HCT116 (cell line): ENCODE measurements at regions not wholly inside any gene's neighbourhood (a gene's known extent, or its start where the extent isn't known, plus 50 kb on each side); places are given as distances from the start of the nearest gene placed in this dataset.

Experiments used
- ATAC-seq: fragments of 200-7000 bp; cut with Tn5 transposase; 2 replicates; pipeline ENCODE4 v1.9.1; 2020; ENCODE audit warnings: mild to moderate bottlenecking, moderate library complexity
- BruUV-seq: library from RNA; stranded (reverse); fragments of 400-500 nt; replicated peaks from 2 replicates; lab custom pipeline; 2021; lab: Mats Ljungman, UMichigan
- CTCF ChIA-PET: fragments of 300-600 bp; sonication (Branson Sonifier 250); formaldehyde crosslinking; loops from one replicate; lab custom pipeline; 2021; ENCODE audit warnings: antibody characterized with exemption; lab: Charles Lee
- POLR2A ChIA-PET: fragments of 300-600, 350-600 bp; sonication (Branson Sonifier 250); formaldehyde crosslinking; loops from one replicate; lab custom pipeline; 2021; ENCODE audit warnings: antibody characterized with exemption; lab: Charles Lee
- RAD21 ChIA-PET, 2 experiments: fragments of 300-600 bp; sonication (Branson Sonifier 250); formaldehyde crosslinking; loops; one replicate each; lab custom pipeline; 2023; ENCODE audit warnings: low total read pairs in 2 of 2; ENCODE audit not compliant: uncharacterized antibody in 2 of 2, unreplicated experiment in 2 of 2, low non-redundant PET in 1 of 2; lab: Charles Lee
- DNase-seq: peaks from one replicate; pipeline ENCODE4 v3.0.0-alpha.2; 2010; ENCODE audit warnings: low read depth, low spot score
- H2AFZ ChIP-seq: fragments of 200-600 bp; shearing (Covaris generic), sonication (generic); 2 replicates; pipeline ENCODE4 v1.6.1; 2017; ENCODE audit warnings: low read depth, mixed run types, mixed read lengths, antibody characterized with exemption, low read length; ENCODE audit not compliant: poor library complexity, severe bottlenecking
- H3K27ac ChIP-seq: 2 replicates; pipeline ENCODE4 v1.5.1; 2012; ENCODE audit warnings: low read depth, low read length
- H3K27me3 ChIP-seq: fragments of 200-600 bp; sonication (generic); 2 replicates; pipeline ENCODE4 v1.6.1; 2016; ENCODE audit warnings: mixed run types, low read length, mixed read lengths; ENCODE audit not compliant: insufficient read depth
- H3K36me3 ChIP-seq, 2 experiments: fragments of 200-500 bp in 1 of 2; fragments of 200-600 bp in 1 of 2; sonication (Bioruptor generic) in 1 of 2; sonication (generic) in 1 of 2; 2 replicates each; pipeline versions ENCODE4 v1.5.1 to v1.6.1; 2014 to 2016; ENCODE audit warnings: low read length in 2 of 2, inconsistent platforms in 1 of 2, mixed read lengths in 1 of 2, mixed run types in 1 of 2; ENCODE audit not compliant: insufficient read depth in 2 of 2, control insufficient read depth in 1 of 2
- H3K4me1 ChIP-seq, 2 experiments: fragments of 200-600 bp in 1 of 2; sonication (generic) in 1 of 2; 2 replicates each; pipeline versions ENCODE4 v1.5.1 to v1.6.1; 2012 to 2017; ENCODE audit warnings: low read length in 2 of 2, inconsistent platforms in 1 of 2, mild to moderate bottlenecking in 1 of 2, mixed read lengths in 1 of 2, mixed run types in 1 of 2, moderate library complexity in 1 of 2; ENCODE audit not compliant: insufficient read depth in 2 of 2, control insufficient read depth in 1 of 2
- H3K4me2 ChIP-seq: fragments of 200-600 bp; sonication (generic); 2 replicates; pipeline ENCODE4 v1.6.1; 2017; ENCODE audit warnings: mixed run types, low read length, mixed read lengths
- H3K4me3 ChIP-seq, 2 experiments: fragments of 200-600 bp in 1 of 2; sonication (generic) in 1 of 2; replicated peaks in 1 of 2; 2 replicates each; pipeline ENCODE4 v1.5.1; 2011 to 2016; ENCODE audit warnings: low read length in 2 of 2, control low read depth in 1 of 2, low read depth in 1 of 2, mild to moderate bottlenecking in 1 of 2, mixed read lengths in 1 of 2, mixed run types in 1 of 2
- H3K79me2 ChIP-seq: fragments of 200-600 bp; sonication (generic); 2 replicates; pipeline ENCODE4 v1.6.1; 2017; ENCODE audit warnings: mild to moderate bottlenecking, mixed run types, low read length, moderate library complexity, mixed read lengths; ENCODE audit not compliant: insufficient read depth
- H3K9ac ChIP-seq: fragments of 200-600 bp; sonication (generic); 2 replicates; pipeline ENCODE4 v1.6.1; 2016; ENCODE audit warnings: low read length, mixed read lengths
- H3K9me2 ChIP-seq: fragments of 200-600 bp; sonication (generic), shearing (Covaris generic); 2 replicates; pipeline ENCODE4 v1.6.1; 2017; ENCODE audit warnings: mixed run types, mild to moderate bottlenecking, moderate library complexity; ENCODE audit not compliant: insufficient read depth
- H3K9me3 ChIP-seq, 2 experiments: fragments of 200-500 bp in 1 of 2; fragments of 200-600 bp in 1 of 2; sonication (Bioruptor generic) in 1 of 2; sonication (generic) in 1 of 2; 2 replicates each; pipeline ENCODE4 v1.6.1; 2014 to 2017; ENCODE audit warnings: low read length in 2 of 2, mixed read lengths in 2 of 2, inconsistent platforms in 1 of 2, low read depth in 1 of 2, mild to moderate bottlenecking in 1 of 2, mixed run types in 1 of 2, moderate library complexity in 1 of 2; ENCODE audit not compliant: control insufficient read depth in 1 of 2, insufficient read depth in 1 of 2
- H4K20me1 ChIP-seq: fragments of 200-600 bp; sonication (generic), shearing (Covaris generic); 2 replicates; pipeline ENCODE4 v1.6.1; 2017; ENCODE audit warnings: mixed run types, mild to moderate bottlenecking, moderate library complexity; ENCODE audit not compliant: insufficient read depth
- CBX3 ChIP-seq: IDR thresholded peaks from 2 replicates; pipeline ENCODE4 v1.6.1; 2012; ENCODE audit warnings: low read depth
- CEBPB ChIP-seq: IDR thresholded peaks from 2 replicates; pipeline ENCODE4 v1.6.1; 2012; ENCODE audit warnings: low read depth
- EGR1 ChIP-seq: IDR thresholded peaks from 2 replicates; pipeline ENCODE4 v1.6.1; 2012; ENCODE audit warnings: low read depth
- EZH2phosphoT487 ChIP-seq: fragments of 200-600 bp; IDR thresholded peaks from 2 replicates; pipeline ENCODE4 v1.6.1; 2018; ENCODE audit warnings: antibody characterized with exemption, borderline replicate concordance
- FOSL1 ChIP-seq: IDR thresholded peaks from 2 replicates; pipeline ENCODE4 v1.6.1; 2012; ENCODE audit warnings: low read depth
- POLR2A ChIP-seq: IDR thresholded peaks from 2 replicates; pipeline ENCODE4 v1.7.0; 2011; ENCODE audit warnings: borderline replicate concordance; ENCODE audit not compliant: insufficient read depth, insufficient read length; ENCODE audit errors: extremely low read depth
- SIN3A ChIP-seq: IDR thresholded peaks from 2 replicates; pipeline ENCODE4 v1.6.1; 2012; ENCODE audit warnings: low read depth
- SP1 ChIP-seq: IDR thresholded peaks from 2 replicates; pipeline ENCODE4 v1.6.1; 2012; ENCODE audit warnings: low read depth
- TCF7L2 ChIP-seq: IDR thresholded peaks from 2 replicates; pipeline ENCODE4 v1.7.0; 2011; ENCODE audit warnings: borderline replicate concordance, inconsistent platforms; ENCODE audit not compliant: insufficient read depth, insufficient read length; ENCODE audit errors: extremely low read depth
- YY1 ChIP-seq: IDR thresholded peaks from 2 replicates; pipeline ENCODE4 v1.6.1; 2011; ENCODE audit warnings: low read length, low read depth, moderate library complexity, mild to moderate bottlenecking; ENCODE audit not compliant: insufficient replicate concordance; ENCODE audit errors: extremely low read depth
- ZFX ChIP-seq: fragments of 450-650 bp; IDR thresholded peaks from 2 replicates; pipeline ENCODE4 v1.6.1; 2017
- ZNF274 ChIP-seq: fragments of 200-500 bp; sonication (Bioruptor generic); IDR thresholded peaks from 2 replicates; pipeline ENCODE4 v1.6.1; 2014; ENCODE audit warnings: mild to moderate bottlenecking, low read depth, low read length, inconsistent platforms
- intact Hi-C: fragments of 100-400 bp; cut with micrococcal nuclease; formaldehyde crosslinking; loops from 2 replicates; pipeline ENCODE4 v1.10.0; 2022
- TF ChIP-seq, protein P1 (sequence below): IDR thresholded peaks from 2 replicates; pipeline ENCODE4 v1.6.1; 2012
- TF ChIP-seq, protein P2 (sequence below): IDR thresholded peaks from 2 replicates; pipeline ENCODE4 v1.6.1; 2012
- TF ChIP-seq, protein P3 (sequence below): IDR thresholded peaks from 2 replicates; pipeline ENCODE4 v1.6.1; 2011; ENCODE audit warnings: mild to moderate bottlenecking, low read length, moderate library complexity; ENCODE audit not compliant: insufficient replicate concordance; ENCODE audit errors: extremely low read depth
- TF ChIP-seq, protein P4 (sequence below): IDR thresholded peaks from 2 replicates; pipeline ENCODE4 v1.6.1; 2012; ENCODE audit warnings: low read depth

DNA sequence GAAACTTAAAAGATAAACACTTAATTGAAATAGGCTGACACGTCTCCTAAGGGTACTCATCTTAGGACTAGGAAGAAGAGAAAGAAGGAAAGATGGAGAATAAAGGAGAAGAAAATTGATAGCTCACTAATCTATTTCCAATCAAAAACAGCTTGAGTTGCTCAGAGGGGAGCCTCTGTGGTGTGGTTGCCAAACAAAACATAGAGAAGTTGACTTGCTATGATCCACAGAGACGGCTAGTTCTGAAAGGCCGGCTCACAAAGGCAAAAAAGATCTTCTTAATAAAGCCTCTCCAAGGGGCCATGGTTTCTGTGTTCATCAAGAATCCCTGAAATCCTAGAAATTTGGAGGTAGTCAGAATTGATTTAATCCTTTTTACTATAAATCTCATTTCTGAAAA, 644.1 kb downstream of the LMO4 start:
- intact Hi-C loops: no loop called here
- Histone ChIP-seq H3K9ac (no peak overlapping the region), H3K4me1 (no peaks in the 10 kb centered on the region), H3K9me2 (no peaks in the 10 kb centered on the region), H3K4me2 (no peak overlapping the region), H3K36me3 (no peaks in the 10 kb centered on the region), H3K27ac (no peak overlapping the region), H3K9me3 (no peaks in the 10 kb centered on the region), H3K79me2 (no peaks in the 10 kb centered on the region), H4K20me1 (no peaks in the 10 kb centered on the region), H3K4me3 (no peak overlapping the region), H2AFZ (no peak overlapping the region), H3K27me3 (no peaks in the 10 kb centered on the region)
- TF ChIP-seq EGR1: no peak
- no peak for TF ChIP-seq FOSL1
- TF ChIP-seq, protein P1, sequence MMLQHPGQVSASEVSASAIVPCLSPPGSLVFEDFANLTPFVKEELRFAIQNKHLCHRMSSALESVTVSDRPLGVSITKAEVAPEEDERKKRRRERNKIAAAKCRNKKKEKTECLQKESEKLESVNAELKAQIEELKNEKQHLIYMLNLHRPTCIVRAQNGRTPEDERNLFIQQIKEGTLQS: no peak
- TF ChIP-seq YY1: no peak
- TF ChIP-seq CEBPB: no peak
- no peak for TF ChIP-seq CBX3
- no peak for TF ChIP-seq ZNF274
- no peak for TF ChIP-seq SP1
- no peak for TF ChIP-seq ZFX
- no peak for TF ChIP-seq SIN3A
- no peak for TF ChIP-seq POLR2A
- TF ChIP-seq, protein P2, sequence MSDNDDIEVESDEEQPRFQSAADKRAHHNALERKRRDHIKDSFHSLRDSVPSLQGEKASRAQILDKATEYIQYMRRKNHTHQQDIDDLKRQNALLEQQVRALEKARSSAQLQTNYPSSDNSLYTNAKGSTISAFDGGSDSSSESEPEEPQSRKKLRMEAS: no peak
- no TSS peak for BruUV-seq
- POLR2A ChIA-PET: no interaction called here
- no peak for ATAC-seq
- CTCF ChIA-PET: interaction anchor here (1.1 kb wide), 1 partner anchor 19 kb away, joined by 3 read pairs; no protein-coding TSS in a partner anchor
- no peak for DNase-seq
- RAD21 ChIA-PET: no interaction called here

DNA sequence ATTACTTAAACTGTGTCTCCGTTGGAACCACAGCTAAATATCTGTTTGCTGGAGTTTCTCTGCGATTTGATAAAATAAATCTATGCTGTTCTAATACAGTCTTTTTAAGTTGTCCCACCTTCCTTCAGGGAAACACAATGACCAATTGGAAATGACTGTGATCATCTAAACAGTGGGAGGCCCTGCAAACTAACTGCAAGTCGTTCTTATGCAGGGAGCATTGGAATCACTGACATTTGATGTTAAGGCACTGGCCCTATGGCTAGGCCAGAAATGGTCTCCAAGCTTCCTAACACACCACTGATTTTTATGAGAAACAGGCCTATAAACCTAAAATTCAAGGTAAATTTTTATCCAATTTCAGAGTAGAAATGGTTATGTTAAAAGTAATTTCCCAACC, 645.2 kb downstream of the LMO4 start:
- Histone ChIP-seq H2AFZ (no peak overlapping the region), H3K27me3 (no peaks in the 10 kb centered on the region), H3K4me2 (no peak overlapping the region), H3K9ac (no peak overlapping the region), H3K27ac (no peak overlapping the region), H3K79me2 (no peaks in the 10 kb centered on the region), H3K9me2 (no peaks in the 10 kb centered on the region), H3K9me3 (no peaks in the 10 kb centered on the region), H3K36me3 (no peaks in the 10 kb centered on the region), H4K20me1 (no peaks in the 10 kb centered on the region), H3K4me3 (no peak overlapping the region), H3K4me1 (no peaks in the 10 kb centered on the region)
- DNase-seq (no peak), ATAC-seq (no peak)
- CTCF ChIA-PET: no interaction called here
- intact Hi-C loops: no loop called here
- POLR2A ChIA-PET: no interaction called here
- BruUV-seq: no TSS peak
- RAD21 ChIA-PET: no interaction called here
- TF ChIP-seq TCF7L2 (no peak), EZH2phosphoT487 (no peak), CBX3 (no peak), EGR1 (no peak), SP1 (no peak), POLR2A (no peak)
- TF ChIP-seq, protein P3, sequence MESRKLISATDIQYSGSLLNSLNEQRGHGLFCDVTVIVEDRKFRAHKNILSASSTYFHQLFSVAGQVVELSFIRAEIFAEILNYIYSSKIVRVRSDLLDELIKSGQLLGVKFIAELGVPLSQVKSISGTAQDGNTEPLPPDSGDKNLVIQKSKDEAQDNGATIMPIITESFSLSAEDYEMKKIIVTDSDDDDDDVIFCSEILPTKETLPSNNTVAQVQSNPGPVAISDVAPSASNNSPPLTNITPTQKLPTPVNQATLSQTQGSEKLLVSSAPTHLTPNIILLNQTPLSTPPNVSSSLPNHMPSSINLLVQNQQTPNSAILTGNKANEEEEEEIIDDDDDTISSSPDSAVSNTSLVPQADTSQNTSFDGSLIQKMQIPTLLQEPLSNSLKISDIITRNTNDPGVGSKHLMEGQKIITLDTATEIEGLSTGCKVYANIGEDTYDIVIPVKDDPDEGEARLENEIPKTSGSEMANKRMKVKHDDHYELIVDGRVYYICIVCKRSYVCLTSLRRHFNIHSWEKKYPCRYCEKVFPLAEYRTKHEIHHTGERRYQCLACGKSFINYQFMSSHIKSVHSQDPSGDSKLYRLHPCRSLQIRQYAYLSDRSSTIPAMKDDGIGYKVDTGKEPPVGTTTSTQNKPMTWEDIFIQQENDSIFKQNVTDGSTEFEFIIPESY: no peak
- TF ChIP-seq, protein P1: no peak
- TF ChIP-seq, protein P4, sequence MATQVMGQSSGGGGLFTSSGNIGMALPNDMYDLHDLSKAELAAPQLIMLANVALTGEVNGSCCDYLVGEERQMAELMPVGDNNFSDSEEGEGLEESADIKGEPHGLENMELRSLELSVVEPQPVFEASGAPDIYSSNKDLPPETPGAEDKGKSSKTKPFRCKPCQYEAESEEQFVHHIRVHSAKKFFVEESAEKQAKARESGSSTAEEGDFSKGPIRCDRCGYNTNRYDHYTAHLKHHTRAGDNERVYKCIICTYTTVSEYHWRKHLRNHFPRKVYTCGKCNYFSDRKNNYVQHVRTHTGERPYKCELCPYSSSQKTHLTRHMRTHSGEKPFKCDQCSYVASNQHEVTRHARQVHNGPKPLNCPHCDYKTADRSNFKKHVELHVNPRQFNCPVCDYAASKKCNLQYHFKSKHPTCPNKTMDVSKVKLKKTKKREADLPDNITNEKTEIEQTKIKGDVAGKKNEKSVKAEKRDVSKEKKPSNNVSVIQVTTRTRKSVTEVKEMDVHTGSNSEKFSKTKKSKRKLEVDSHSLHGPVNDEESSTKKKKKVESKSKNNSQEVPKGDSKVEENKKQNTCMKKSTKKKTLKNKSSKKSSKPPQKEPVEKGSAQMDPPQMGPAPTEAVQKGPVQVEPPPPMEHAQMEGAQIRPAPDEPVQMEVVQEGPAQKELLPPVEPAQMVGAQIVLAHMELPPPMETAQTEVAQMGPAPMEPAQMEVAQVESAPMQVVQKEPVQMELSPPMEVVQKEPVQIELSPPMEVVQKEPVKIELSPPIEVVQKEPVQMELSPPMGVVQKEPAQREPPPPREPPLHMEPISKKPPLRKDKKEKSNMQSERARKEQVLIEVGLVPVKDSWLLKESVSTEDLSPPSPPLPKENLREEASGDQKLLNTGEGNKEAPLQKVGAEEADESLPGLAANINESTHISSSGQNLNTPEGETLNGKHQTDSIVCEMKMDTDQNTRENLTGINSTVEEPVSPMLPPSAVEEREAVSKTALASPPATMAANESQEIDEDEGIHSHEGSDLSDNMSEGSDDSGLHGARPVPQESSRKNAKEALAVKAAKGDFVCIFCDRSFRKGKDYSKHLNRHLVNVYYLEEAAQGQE: no peak
